WTC11 (cell line): ENCODE measurements at regions not wholly inside any gene's neighbourhood (a gene's known extent, or its start where the extent isn't known, plus 50 kb on each side); places are given as distances from the start of the nearest gene placed in this dataset.

Experiments
- ATAC-seq: fragments of 200-7000 bp; cut with Tn5 transposase; 2 replicates; pipeline ENCODE4 v1.10.0; 2021; ENCODE audit warnings: mild to moderate bottlenecking, moderate library complexity
- CTCF ChIA-PET: fragments of 300-600 bp; sonication (Branson Sonifier 250); formaldehyde crosslinking; loops from one replicate; lab custom pipeline; 2021; ENCODE audit warnings: antibody characterized with exemption; lab: Charles Lee
- POLR2A ChIA-PET: fragments of 350-600 bp; sonication (Branson Sonifier 250); formaldehyde crosslinking; loops from one replicate; lab custom pipeline; 2021; ENCODE audit warnings: antibody characterized with exemption; lab: Charles Lee
- DNase-seq: peaks from one replicate; pipeline ENCODE4 v3.0.0; 2021; ENCODE audit warnings: low spot score
- H3K27ac Mint-ChIP-seq: 2 replicates; pipeline ENCODE4 v1.8.0; 2021; ENCODE audit warnings: mixed read lengths
- H3K27me3 Mint-ChIP-seq: 2 replicates; pipeline ENCODE4 v1.8.0; 2021; ENCODE audit warnings: low read depth, mild to moderate bottlenecking, moderate library complexity, mixed read lengths
- H3K36me3 Mint-ChIP-seq: 2 replicates; pipeline ENCODE4 v1.8.0; 2021; ENCODE audit warnings: mixed read lengths
- H3K4me1 Mint-ChIP-seq: 2 replicates; pipeline ENCODE4 v1.8.0; 2022; ENCODE audit warnings: mixed read lengths
- H3K4me3 Mint-ChIP-seq: 2 replicates; pipeline ENCODE4 v1.8.0; 2021; ENCODE audit warnings: mild to moderate bottlenecking, moderate library complexity, mixed read lengths
- H3K9me3 Mint-ChIP-seq: 2 replicates; pipeline ENCODE4 v1.8.0; 2021; ENCODE audit warnings: mixed read lengths
- ELF4 ChIP-seq: sonication (generic); formaldehyde crosslinking; IDR thresholded peaks from 2 replicates; pipeline ENCODE4 v1.8.1; 2022; ENCODE audit warnings: low read depth, mild to moderate bottlenecking, moderate library complexity, missing genetic modification reagents
- ETV6 ChIP-seq: sonication (generic); formaldehyde crosslinking; IDR thresholded peaks from 2 replicates; pipeline ENCODE4 v1.8.1; 2022; ENCODE audit warnings: mild to moderate bottlenecking, missing genetic modification reagents
- JAZF1 ChIP-seq: fragments of 250-450 bp; sonication (Bioruptor Pico); IDR thresholded peaks from 2 replicates; pipeline ENCODE4 v1.9.0; 2021; ENCODE audit warnings: moderate library complexity, mild to moderate bottlenecking, inconsistent platforms
- RORB ChIP-seq: fragments of 250-450 bp; sonication (Bioruptor Pico); IDR thresholded peaks from 2 replicates; pipeline ENCODE4 v1.9.0; 2021; ENCODE audit warnings: mild to moderate bottlenecking
- SMAD4 ChIP-seq: sonication (generic); formaldehyde crosslinking; IDR thresholded peaks from 2 replicates; pipeline ENCODE4 v1.8.0; 2022; ENCODE audit warnings: mild to moderate bottlenecking, missing genetic modification reagents
- TEAD4 ChIP-seq: sonication (generic); formaldehyde crosslinking; IDR thresholded peaks from 2 replicates; pipeline ENCODE4 v1.8.0; 2022; ENCODE audit warnings: mild to moderate bottlenecking, missing genetic modification reagents
- ZNF121 ChIP-seq: sonication (generic); formaldehyde crosslinking; IDR thresholded peaks from 2 replicates; pipeline ENCODE4 v1.8.0; 2023; ENCODE audit warnings: missing genetic modification reagents
- TF ChIP-seq, protein P1 (sequence below): fragments of 250-450 bp; sonication (Bioruptor Pico); conservative IDR thresholded peaks from 2 replicates; pipeline ENCODE4 v1.9.0; 2021; ENCODE audit warnings: mild to moderate bottlenecking
- TF ChIP-seq, protein P2 (sequence below): sonication (generic); formaldehyde crosslinking; IDR thresholded peaks from 2 replicates; pipeline ENCODE4 v1.8.1; 2023; ENCODE audit warnings: mild to moderate bottlenecking, moderate library complexity, missing genetic modification reagents
- TF ChIP-seq, protein P3 (sequence below): sonication (generic); formaldehyde crosslinking; IDR thresholded peaks from 2 replicates; pipeline ENCODE4 v1.8.1; 2022; ENCODE audit warnings: low read depth, missing genetic modification reagents, borderline replicate concordance
- TF ChIP-seq, protein P4 (sequence below): sonication (generic); formaldehyde crosslinking; IDR thresholded peaks from 2 replicates; pipeline ENCODE4 v1.8.1; 2022; ENCODE audit warnings: missing genetic modification reagents, borderline replicate concordance
- TF ChIP-seq, protein P5 (sequence below): sonication (generic); formaldehyde crosslinking; IDR thresholded peaks from 2 replicates; pipeline ENCODE4 v1.8.1; 2023; ENCODE audit warnings: mild to moderate bottlenecking, missing genetic modification reagents
- TF ChIP-seq, protein P6 (sequence below): sonication (generic); formaldehyde crosslinking; IDR thresholded peaks from 2 replicates; pipeline ENCODE4 v1.8.0; 2022; ENCODE audit warnings: mild to moderate bottlenecking, missing genetic modification reagents
- TF ChIP-seq, protein P7 (sequence below): sonication (generic); formaldehyde crosslinking; IDR thresholded peaks from 2 replicates; pipeline ENCODE4 v1.8.1; 2023; ENCODE audit warnings: mild to moderate bottlenecking, missing genetic modification reagents, moderate library complexity
- TF ChIP-seq, protein P8 (sequence below): sonication (generic); formaldehyde crosslinking; IDR thresholded peaks from 2 replicates; pipeline ENCODE4 v1.8.1; 2022; ENCODE audit warnings: mild to moderate bottlenecking, missing genetic modification reagents, moderate library complexity, borderline replicate concordance
- TF ChIP-seq, protein P9 (sequence below): fragments of 250-450 bp; sonication (Bioruptor Pico); IDR thresholded peaks from 2 replicates; pipeline ENCODE4 v1.9.0; 2021; ENCODE audit warnings: mild to moderate bottlenecking

DNA sequence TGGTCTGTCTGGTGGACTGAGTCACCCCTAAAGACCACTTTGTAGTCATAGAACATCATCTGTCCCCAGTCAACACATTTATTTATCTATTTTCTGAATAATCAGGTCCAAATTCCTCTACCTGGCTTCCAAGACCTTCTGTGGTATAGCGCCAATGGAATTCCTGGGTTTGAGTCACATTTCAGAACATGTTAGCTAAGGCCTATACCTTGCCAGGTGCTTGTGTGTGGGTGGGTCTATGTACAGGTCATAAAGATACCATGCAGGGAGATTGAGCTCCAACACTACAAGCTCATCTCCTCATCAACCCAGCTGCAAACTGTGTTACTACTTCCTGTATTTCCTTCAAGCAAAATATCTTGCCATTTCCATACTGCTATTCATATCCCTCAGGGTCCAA is 113.3 kb downstream of the TRAPPC11 start (continued):
- TF ChIP-seq, protein P1, sequence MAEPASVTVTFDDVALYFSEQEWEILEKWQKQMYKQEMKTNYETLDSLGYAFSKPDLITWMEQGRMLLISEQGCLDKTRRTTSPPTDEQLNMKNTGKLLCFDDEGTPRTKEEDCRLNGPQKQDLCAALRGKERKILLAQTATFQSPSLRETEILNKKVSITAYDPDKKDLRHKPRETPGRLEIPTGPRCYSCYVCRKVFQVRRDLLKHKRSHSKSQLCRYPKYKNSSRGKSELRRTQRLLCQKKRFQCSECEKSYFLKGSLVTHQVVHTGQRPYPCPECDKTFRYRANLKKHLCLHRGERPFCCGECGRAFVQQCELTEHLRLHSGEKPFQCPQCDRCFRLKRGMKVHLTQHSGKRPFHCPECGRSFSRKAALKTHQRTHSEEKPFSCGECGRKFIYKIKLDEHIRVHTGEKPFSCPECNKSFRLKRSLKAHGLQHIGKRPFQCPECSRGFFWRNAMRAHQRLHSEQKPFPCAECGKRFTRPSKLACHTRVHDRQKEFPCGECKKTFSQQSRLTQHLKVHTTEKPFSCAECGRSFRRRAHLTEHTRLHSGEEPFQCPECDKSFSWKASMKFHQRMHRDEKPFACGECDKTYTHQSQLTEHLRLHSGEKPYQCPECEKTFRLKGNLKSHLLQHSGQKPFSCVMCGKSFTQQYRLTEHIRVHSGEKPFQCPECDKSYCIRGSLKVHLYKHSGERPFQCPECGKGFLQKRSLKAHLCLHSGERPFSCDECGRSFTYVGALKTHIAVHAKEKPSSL (CRISPR knock-in tag), result no peak
- TF ChIP-seq TEAD4, result no peak

DNA sequence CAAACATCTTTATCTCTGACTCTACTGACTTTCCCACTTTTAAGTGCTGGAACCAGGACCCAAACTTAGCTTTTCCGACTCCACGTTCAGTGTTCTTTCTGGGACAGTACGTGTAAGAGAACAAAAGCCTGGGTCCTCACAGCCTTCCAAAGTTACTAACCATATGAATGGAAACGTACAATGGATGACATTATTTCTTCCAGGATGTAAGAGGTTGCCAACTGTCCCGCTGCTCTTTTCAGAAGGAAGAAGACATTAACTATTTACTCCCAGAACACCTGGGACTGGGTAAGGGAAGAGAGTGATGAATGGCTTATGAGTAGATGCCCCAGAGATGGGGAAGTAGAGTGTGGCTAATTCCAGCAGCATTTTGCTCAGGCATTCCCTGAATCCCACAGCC is 114.7 kb downstream of the TRAPPC11 start:
- Mint-ChIP-seq H3K4me3 (no peak overlapping the region; the same call in 1 of the 2 replicates), H3K9me3 (peaks cover 16% of the 10 kb centered on the region), H3K36me3 (peaks cover 17% of the 10 kb centered on the region), H3K27me3 (no peaks in the 10 kb centered on the region; the same call in none of the 2 replicates), H3K4me1 (peaks cover 30% of the 10 kb centered on the region), H3K27ac (peak overlapping the region; percentile 95)
- no peak for TF ChIP-seq RORB (CRISPR knock-in tag)
- TF ChIP-seq, protein P2, sequence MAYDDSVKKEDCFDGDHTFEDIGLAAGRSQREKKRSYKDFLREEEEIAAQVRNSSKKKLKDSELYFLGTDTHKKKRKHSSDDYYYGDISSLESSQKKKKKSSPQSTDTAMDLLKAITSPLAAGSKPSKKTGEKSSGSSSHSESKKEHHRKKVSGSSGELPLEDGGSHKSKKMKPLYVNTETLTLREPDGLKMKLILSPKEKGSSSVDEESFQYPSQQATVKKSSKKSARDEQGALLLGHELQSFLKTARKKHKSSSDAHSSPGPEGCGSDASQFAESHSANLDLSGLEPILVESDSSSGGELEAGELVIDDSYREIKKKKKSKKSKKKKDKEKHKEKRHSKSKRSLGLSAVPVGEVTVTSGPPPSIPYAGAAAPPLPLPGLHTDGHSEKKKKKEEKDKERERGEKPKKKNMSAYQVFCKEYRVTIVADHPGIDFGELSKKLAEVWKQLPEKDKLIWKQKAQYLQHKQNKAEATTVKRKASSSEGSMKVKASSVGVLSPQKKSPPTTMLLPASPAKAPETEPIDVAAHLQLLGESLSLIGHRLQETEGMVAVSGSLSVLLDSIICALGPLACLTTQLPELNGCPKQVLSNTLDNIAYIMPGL (CRISPR knock-in tag), result no peak
- TF ChIP-seq, protein P3, sequence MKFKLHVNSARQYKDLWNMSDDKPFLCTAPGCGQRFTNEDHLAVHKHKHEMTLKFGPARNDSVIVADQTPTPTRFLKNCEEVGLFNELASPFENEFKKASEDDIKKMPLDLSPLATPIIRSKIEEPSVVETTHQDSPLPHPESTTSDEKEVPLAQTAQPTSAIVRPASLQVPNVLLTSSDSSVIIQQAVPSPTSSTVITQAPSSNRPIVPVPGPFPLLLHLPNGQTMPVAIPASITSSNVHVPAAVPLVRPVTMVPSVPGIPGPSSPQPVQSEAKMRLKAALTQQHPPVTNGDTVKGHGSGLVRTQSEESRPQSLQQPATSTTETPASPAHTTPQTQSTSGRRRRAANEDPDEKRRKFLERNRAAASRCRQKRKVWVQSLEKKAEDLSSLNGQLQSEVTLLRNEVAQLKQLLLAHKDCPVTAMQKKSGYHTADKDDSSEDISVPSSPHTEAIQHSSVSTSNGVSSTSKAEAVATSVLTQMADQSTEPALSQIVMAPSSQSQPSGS (CRISPR knock-in tag), result no peak
- TF ChIP-seq, protein P4, sequence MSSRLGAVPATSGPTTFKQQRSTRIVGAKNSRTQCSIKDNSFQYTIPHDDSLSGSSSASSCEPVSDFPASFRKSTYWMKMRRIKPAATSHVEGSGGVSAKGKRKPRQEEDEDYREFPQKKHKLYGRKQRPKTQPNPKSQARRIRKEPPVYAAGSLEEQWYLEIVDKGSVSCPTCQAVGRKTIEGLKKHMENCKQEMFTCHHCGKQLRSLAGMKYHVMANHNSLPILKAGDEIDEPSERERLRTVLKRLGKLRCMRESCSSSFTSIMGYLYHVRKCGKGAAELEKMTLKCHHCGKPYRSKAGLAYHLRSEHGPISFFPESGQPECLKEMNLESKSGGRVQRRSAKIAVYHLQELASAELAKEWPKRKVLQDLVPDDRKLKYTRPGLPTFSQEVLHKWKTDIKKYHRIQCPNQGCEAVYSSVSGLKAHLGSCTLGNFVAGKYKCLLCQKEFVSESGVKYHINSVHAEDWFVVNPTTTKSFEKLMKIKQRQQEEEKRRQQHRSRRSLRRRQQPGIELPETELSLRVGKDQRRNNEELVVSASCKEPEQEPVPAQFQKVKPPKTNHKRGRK, result no peak
- TF ChIP-seq, protein P5, sequence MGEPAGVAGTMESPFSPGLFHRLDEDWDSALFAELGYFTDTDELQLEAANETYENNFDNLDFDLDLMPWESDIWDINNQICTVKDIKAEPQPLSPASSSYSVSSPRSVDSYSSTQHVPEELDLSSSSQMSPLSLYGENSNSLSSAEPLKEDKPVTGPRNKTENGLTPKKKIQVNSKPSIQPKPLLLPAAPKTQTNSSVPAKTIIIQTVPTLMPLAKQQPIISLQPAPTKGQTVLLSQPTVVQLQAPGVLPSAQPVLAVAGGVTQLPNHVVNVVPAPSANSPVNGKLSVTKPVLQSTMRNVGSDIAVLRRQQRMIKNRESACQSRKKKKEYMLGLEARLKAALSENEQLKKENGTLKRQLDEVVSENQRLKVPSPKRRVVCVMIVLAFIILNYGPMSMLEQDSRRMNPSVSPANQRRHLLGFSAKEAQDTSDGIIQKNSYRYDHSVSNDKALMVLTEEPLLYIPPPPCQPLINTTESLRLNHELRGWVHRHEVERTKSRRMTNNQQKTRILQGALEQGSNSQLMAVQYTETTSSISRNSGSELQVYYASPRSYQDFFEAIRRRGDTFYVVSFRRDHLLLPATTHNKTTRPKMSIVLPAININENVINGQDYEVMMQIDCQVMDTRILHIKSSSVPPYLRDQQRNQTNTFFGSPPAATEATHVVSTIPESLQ, result no peak
- TF ChIP-seq SMAD4 (CRISPR knock-in tag), result no peak
- TF ChIP-seq ETV6, result no peak
- no peak for TF ChIP-seq ELF4 (CRISPR knock-in tag)
- no peak for TF ChIP-seq JAZF1 (CRISPR knock-in tag)
- TF ChIP-seq, protein P6, sequence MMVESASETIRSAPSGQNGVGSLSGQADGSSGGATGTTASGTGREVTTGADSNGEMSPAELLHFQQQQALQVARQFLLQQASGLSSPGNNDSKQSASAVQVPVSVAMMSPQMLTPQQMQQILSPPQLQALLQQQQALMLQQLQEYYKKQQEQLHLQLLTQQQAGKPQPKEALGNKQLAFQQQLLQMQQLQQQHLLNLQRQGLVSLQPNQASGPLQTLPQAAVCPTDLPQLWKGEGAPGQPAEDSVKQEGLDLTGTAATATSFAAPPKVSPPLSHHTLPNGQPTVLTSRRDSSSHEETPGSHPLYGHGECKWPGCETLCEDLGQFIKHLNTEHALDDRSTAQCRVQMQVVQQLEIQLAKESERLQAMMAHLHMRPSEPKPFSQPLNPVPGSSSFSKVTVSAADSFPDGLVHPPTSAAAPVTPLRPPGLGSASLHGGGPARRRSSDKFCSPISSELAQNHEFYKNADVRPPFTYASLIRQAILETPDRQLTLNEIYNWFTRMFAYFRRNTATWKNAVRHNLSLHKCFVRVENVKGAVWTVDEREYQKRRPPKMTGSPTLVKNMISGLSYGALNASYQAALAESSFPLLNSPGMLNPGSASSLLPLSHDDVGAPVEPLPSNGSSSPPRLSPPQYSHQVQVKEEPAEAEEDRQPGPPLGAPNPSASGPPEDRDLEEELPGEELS, result no peak
- TF ChIP-seq ZNF121 (CRISPR knock-in tag), result no peak
- TF ChIP-seq, protein P7, sequence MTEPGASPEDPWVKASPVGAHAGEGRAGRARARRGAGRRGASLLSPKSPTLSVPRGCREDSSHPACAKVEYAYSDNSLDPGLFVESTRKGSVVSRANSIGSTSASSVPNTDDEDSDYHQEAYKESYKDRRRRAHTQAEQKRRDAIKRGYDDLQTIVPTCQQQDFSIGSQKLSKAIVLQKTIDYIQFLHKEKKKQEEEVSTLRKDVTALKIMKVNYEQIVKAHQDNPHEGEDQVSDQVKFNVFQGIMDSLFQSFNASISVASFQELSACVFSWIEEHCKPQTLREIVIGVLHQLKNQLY (CRISPR knock-in tag), result no peak
- TF ChIP-seq, protein P8, sequence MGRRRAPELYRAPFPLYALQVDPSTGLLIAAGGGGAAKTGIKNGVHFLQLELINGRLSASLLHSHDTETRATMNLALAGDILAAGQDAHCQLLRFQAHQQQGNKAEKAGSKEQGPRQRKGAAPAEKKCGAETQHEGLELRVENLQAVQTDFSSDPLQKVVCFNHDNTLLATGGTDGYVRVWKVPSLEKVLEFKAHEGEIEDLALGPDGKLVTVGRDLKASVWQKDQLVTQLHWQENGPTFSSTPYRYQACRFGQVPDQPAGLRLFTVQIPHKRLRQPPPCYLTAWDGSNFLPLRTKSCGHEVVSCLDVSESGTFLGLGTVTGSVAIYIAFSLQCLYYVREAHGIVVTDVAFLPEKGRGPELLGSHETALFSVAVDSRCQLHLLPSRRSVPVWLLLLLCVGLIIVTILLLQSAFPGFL (CRISPR knock-in tag), result no peak
- TF ChIP-seq, protein P9, sequence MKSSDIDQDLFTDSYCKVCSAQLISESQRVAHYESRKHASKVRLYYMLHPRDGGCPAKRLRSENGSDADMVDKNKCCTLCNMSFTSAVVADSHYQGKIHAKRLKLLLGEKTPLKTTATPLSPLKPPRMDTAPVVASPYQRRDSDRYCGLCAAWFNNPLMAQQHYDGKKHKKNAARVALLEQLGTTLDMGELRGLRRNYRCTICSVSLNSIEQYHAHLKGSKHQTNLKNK, result no peak
- ChIA-PET CTCF (no interaction called here), POLR2A (no interaction called here)
- ATAC-seq (peak; percentile 86), DNase-seq (no peak)
